ENCODE measurements at regions not wholly inside any gene's neighbourhood (a gene's known extent, or its start where the extent isn't known, plus 50 kb on each side); places are given as distances from the start of the nearest gene placed in this dataset.

DNA sequence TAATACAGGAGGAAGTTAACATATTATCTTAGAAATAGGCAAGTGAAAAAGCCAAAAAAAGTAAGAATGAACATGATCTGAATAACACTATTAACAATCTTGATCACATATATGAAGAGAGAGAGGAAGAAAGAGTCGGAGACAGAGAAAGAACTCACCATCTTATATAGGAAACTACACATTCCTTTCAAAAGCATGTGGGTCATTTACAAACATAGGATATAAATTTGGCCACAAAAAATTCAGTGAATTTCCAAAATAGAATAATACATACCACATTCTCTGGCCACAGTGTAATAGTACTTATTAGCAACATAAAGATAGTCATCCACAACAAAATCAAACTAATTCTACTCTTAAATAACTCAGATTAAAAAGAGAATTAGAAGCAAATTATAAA lies 50.9 kb upstream of the ME3 start:
- TF ChIP-seq, protein P1, sequence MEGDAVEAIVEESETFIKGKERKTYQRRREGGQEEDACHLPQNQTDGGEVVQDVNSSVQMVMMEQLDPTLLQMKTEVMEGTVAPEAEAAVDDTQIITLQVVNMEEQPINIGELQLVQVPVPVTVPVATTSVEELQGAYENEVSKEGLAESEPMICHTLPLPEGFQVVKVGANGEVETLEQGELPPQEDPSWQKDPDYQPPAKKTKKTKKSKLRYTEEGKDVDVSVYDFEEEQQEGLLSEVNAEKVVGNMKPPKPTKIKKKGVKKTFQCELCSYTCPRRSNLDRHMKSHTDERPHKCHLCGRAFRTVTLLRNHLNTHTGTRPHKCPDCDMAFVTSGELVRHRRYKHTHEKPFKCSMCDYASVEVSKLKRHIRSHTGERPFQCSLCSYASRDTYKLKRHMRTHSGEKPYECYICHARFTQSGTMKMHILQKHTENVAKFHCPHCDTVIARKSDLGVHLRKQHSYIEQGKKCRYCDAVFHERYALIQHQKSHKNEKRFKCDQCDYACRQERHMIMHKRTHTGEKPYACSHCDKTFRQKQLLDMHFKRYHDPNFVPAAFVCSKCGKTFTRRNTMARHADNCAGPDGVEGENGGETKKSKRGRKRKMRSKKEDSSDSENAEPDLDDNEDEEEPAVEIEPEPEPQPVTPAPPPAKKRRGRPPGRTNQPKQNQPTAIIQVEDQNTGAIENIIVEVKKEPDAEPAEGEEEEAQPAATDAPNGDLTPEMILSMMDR (IDR thresholded peaks at IDR 0.05; ENCODE audit: control extremely low read depth in 1 of 3, insufficient read depth in 1 of 3, low read depth in 1 of 3, low read length in 3 of 3) = no peak
- TF ChIP-seq POLR2AphosphoS5 (IDR thresholded peaks at IDR 0.05; ENCODE audit: low read depth, low read length) (no peak), MAFK (IDR thresholded peaks at IDR 0.05; ENCODE audit: low read depth, low read length) (no peak), POLR2A (IDR thresholded peaks at IDR 0.05; ENCODE audit: control extremely low read depth in 1 of 2, low read depth in 2 of 2, low read length in 2 of 2) (no peak), CBX5 (IDR thresholded peaks at IDR 0.05; ENCODE audit: low read depth, low read length) (no peak), CHD1 (IDR thresholded peaks at IDR 0.05; ENCODE audit: low read depth, low read length) (no peak), CEBPB (IDR thresholded peaks at IDR 0.05; ENCODE audit: low read depth, low read length) (no peak), EP300 (IDR thresholded peaks at IDR 0.05; ENCODE audit: borderline replicate concordance in 1 of 2, low read depth in 2 of 2, low read length in 2 of 2) (no peak), RXRA (IDR thresholded peaks at IDR 0.05; ENCODE audit: insufficient read depth, low read depth, low read length) (no peak), CHD2 (IDR thresholded peaks at IDR 0.05; ENCODE audit: low read length) (no peak)
- TF ChIP-seq, protein P2, sequence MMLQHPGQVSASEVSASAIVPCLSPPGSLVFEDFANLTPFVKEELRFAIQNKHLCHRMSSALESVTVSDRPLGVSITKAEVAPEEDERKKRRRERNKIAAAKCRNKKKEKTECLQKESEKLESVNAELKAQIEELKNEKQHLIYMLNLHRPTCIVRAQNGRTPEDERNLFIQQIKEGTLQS (IDR thresholded peaks at IDR 0.05; ENCODE audit: insufficient read depth, low read depth, low read length) = no peak
